Thyroid gland (tissue), 4 donors: ENCODE measurements at regions not wholly inside any gene's neighbourhood (a gene's known extent, or its start where the extent isn't known, plus 50 kb on each side); places are given as distances from the start of the nearest gene placed in this dataset.

Experiments used
- CTCF ChIP-seq, 6 experiments: fragments of 200-600 bp in 3 of 6; fragments of 450-650 bp in 3 of 6; sonication (generic) in 3 of 6; IDR thresholded peaks; one replicate each; pipeline ENCODE4 v1.5.1; 2016 to 2019; ENCODE audit warnings: antibody characterized with exemption in 6 of 6, mild to moderate bottlenecking in 2 of 6, inconsistent platforms in 1 of 6, moderate library complexity in 1 of 6
- POLR2A ChIP-seq, 2 donors: fragments of 450-650 bp; IDR thresholded peaks; one replicate each; pipeline ENCODE4 v1.6.1; 2017; ENCODE audit warnings: antibody characterized with exemption in 2 of 2, mild to moderate bottlenecking in 2 of 2, moderate library complexity in 1 of 2

- TF ChIP-seq CTCF (IDR thresholded peaks at IDR 0.05) (no peak), POLR2A (IDR thresholded peaks at IDR 0.05) (no peak)
Observed at GRCh38 chr7:54662701-54663100, 96.3 kb downstream of the SEC61G start.
